Endothelial cell of umbilical vein (primary cell): ENCODE measurements at regions not wholly inside any gene's neighbourhood (a gene's known extent, or its start where the extent isn't known, plus 50 kb on each side); places are given as distances from the start of the nearest gene placed in this dataset.

Experiments used
- BruUV-seq: library from RNA; stranded (reverse); fragments of 400-500 nt; replicated peaks from 2 replicates; lab custom pipeline; 2021; lab: Mats Ljungman, UMichigan
- CTCF ChIA-PET: fragments of 300-600, 350-600 bp; sonication (Branson Sonifier 250); formaldehyde crosslinking; loops from one replicate; lab custom pipeline; 2021; ENCODE audit warnings: antibody characterized with exemption, inconsistent platforms; lab: Charles Lee
- POLR2A ChIA-PET: fragments of 300-600, 350-600 bp; sonication (Branson Sonifier 250); formaldehyde crosslinking; loops from one replicate; lab custom pipeline; 2021; ENCODE audit warnings: antibody characterized with exemption, inconsistent platforms; lab: Charles Lee
- DNase-seq: peaks from one replicate; pipeline ENCODE4 v3.0.0-alpha.2; 2011; ENCODE audit warnings: low read depth, low spot score
- FAIRE-seq: peaks from 2 replicates; lab custom pipeline; 2011; peaks lifted over from hg19 to GRCh38; lab: Jason Lieb, UNC
- H2AFZ ChIP-seq: 2 replicates; pipeline ENCODE4 v1.6.0; 2012; ENCODE audit warnings: low read depth, low read length, control low read depth, inconsistent platforms
- H3K27ac ChIP-seq: 2 replicates; pipeline ENCODE4 v1.5.1; 2011; ENCODE audit warnings: low read depth, mild to moderate bottlenecking, control low read depth, low read length, moderate library complexity; ENCODE audit not compliant: insufficient read depth
- H3K27me3 ChIP-seq, 2 experiments: 2 replicates each; pipeline versions ENCODE4 v1.6.0 to v1.6.1; 2011; ENCODE audit warnings: low read length in 2 of 2, mixed read lengths in 1 of 2; ENCODE audit not compliant: control insufficient read depth in 2 of 2, insufficient read depth in 2 of 2
- H3K36me3 ChIP-seq, 2 experiments: 2 replicates in 1 of 2; 3 replicates in 1 of 2; pipeline ENCODE4 v1.5.1; 2011; ENCODE audit warnings: low read length in 2 of 2, mild to moderate bottlenecking in 1 of 2, moderate library complexity in 1 of 2; ENCODE audit not compliant: control insufficient read depth in 2 of 2, insufficient read depth in 2 of 2; ENCODE audit errors: extremely low read depth in 1 of 2
- H3K4me1 ChIP-seq: 3 replicates; pipeline ENCODE4 v1.5.1; 2011; ENCODE audit warnings: mild to moderate bottlenecking, low read length; ENCODE audit not compliant: control insufficient read depth, insufficient read depth; ENCODE audit errors: extremely low read depth
- H3K4me2 ChIP-seq: 2 replicates; pipeline ENCODE4 v1.6.1; 2011; ENCODE audit warnings: low read length, control low read depth, mixed read lengths; ENCODE audit not compliant: insufficient read depth
- H3K4me3 ChIP-seq, 3 experiments: fragments of 200-600 bp in 1 of 3; sonication (generic), shearing (Covaris generic) in 1 of 3; replicated peaks in 1 of 3; 2 replicates each; pipeline ENCODE4 v1.5.1; 2011 to 2016; ENCODE audit warnings: control low read depth in 3 of 3, low read length in 3 of 3, mild to moderate bottlenecking in 2 of 3, inconsistent platforms in 1 of 3, low read depth in 1 of 3, moderate library complexity in 1 of 3; ENCODE audit not compliant: insufficient read depth in 1 of 3
- H3K79me2 ChIP-seq: 2 replicates; pipeline ENCODE4 v1.6.0; 2012; ENCODE audit warnings: low read length, inconsistent platforms; ENCODE audit not compliant: control insufficient read depth, insufficient read depth
- H3K9ac ChIP-seq: replicated peaks from 2 replicates; pipeline ENCODE3; 2011; ENCODE audit warnings: low read length, control low read depth; ENCODE audit not compliant: insufficient read depth; ENCODE audit errors: extremely low read depth
- H3K9me1 ChIP-seq: replicated peaks from 3 replicates; pipeline ENCODE4 v1.6.0; 2011; ENCODE audit warnings: mild to moderate bottlenecking, low read length; ENCODE audit not compliant: control insufficient read depth, insufficient read depth; ENCODE audit errors: extremely low read depth
- H3K9me3 ChIP-seq: replicated peaks from 2 replicates; pipeline ENCODE4 v1.5.1; 2012; ENCODE audit warnings: low read length, inconsistent platforms; ENCODE audit not compliant: control insufficient read depth, insufficient read depth
- H4K20me1 ChIP-seq: replicated peaks from 2 replicates; pipeline ENCODE3; 2011; ENCODE audit warnings: mild to moderate bottlenecking, low read length; ENCODE audit not compliant: control insufficient read depth, insufficient read depth; ENCODE audit errors: extremely low read depth
- EZH2 ChIP-seq: IDR thresholded peaks from 2 replicates; pipeline ENCODE4 v1.6.1; 2012; ENCODE audit warnings: borderline replicate concordance, low read depth, mild to moderate bottlenecking, moderate library complexity, low read length, inconsistent platforms; ENCODE audit not compliant: severe bottlenecking
- FOS ChIP-seq: IDR thresholded peaks from 2 replicates; pipeline ENCODE4 v1.6.1; 2011; ENCODE audit warnings: mild to moderate bottlenecking, low read length, moderate library complexity, borderline replicate concordance; ENCODE audit not compliant: insufficient read depth
- GATA2 ChIP-seq: IDR thresholded peaks from 2 replicates; pipeline ENCODE4 v1.7.0; 2011; ENCODE audit warnings: low read depth, mild to moderate bottlenecking, moderate library complexity, mixed read lengths, low read length; ENCODE audit not compliant: insufficient read length, insufficient read depth
- JUN ChIP-seq: IDR thresholded peaks from 2 replicates; pipeline ENCODE4 v1.6.1; 2011; ENCODE audit warnings: borderline replicate concordance, low read depth; ENCODE audit not compliant: insufficient read length, insufficient read depth
- MYC ChIP-seq: IDR thresholded peaks from one replicate; pipeline ENCODE4 v1.6.1; 2011; ENCODE audit warnings: mild to moderate bottlenecking, low read depth, low read length
- POLR2A ChIP-seq: IDR thresholded peaks from 2 replicates; pipeline ENCODE4 v1.6.1; 2012; ENCODE audit warnings: low read depth, mild to moderate bottlenecking, control low read depth, low read length
- POLR2AphosphoS5 ChIP-seq: IDR thresholded peaks from 2 replicates; pipeline ENCODE4 v1.6.1; 2012; ENCODE audit warnings: low read depth, mild to moderate bottlenecking, control low read depth, low read length, moderate library complexity; ENCODE audit not compliant: insufficient read depth
- dilution Hi-C: fragments of 300-500 bp; cut with MboI; formaldehyde crosslinking; loops from one replicate; pipeline ENCODE4 v1.15.0; 2019; ENCODE audit warnings: low sequenced_read_pairs; ENCODE audit not compliant: extremely low pct_ligation_motif_present
- intact Hi-C: fragments of 100-400 bp; cut with micrococcal nuclease; formaldehyde crosslinking; loops from one replicate; pipeline ENCODE4 v1.10.0; 2022
- TF ChIP-seq, protein P1 (sequence below), 2 donors: IDR thresholded peaks; 1 replicate in 1 of 2; 2 replicates in 1 of 2; pipeline ENCODE4 v1.5.1; 2011; ENCODE audit warnings: low read length in 2 of 2, mild to moderate bottlenecking in 2 of 2, moderate library complexity in 2 of 2, control low read depth in 1 of 2, inconsistent platforms in 1 of 2, low read depth in 1 of 2; ENCODE audit not compliant: insufficient read depth in 1 of 2; ENCODE audit errors: extremely low read depth in 1 of 2
- TF ChIP-seq, protein P2 (sequence below): IDR thresholded peaks from 2 replicates; pipeline ENCODE4 v1.6.1; 2011; ENCODE audit not compliant: insufficient read depth, insufficient read length

DNA sequence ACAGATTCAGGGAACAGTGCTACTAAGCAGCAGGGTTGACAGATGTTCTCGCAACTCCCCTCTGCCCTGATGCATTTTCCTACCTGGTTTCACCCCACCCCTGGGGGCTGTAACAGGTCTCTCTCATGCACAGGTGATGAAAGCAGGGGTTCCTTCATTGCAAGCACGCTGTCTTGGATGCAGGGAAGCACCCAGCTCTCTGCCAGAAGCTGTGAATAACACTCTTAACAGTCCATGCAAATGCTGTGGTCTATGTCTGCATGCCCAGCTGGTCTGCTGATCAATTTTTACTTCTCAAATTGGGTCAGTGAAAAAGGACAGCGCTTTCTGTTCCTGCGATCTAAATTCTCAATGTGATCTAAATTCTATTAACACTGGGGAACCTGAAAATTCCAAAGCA lies 246.3 kb upstream of the TSHZ3 start:
- H3K27ac ChIP-seq: no peak overlapping the region
- no peak overlapping the region for H2AFZ ChIP-seq
- DNase-seq (no peak), FAIRE-seq (no peak)
- no peak overlapping the region for H3K4me3 ChIP-seq
- no peaks in the 10 kb centered on the region for H4K20me1 ChIP-seq
- H3K36me3 ChIP-seq: no peaks in the 10 kb centered on the region
- intact Hi-C loops (no loop called here), dilution Hi-C loops (no loop called here)
- no TSS peak for BruUV-seq
- no peaks in the 10 kb centered on the region for H3K27me3 ChIP-seq
- TF ChIP-seq EZH2 (no peak), FOS (no peak), MYC (no peak)
- H3K9ac ChIP-seq: no peak overlapping the region
- no peaks in the 10 kb centered on the region for H3K4me1 ChIP-seq
- peaks cover 8% of the 10 kb centered on the region for H3K9me3 ChIP-seq
- CTCF ChIA-PET: no interaction called here
- no peaks in the 10 kb centered on the region for H3K9me1 ChIP-seq
- H3K4me2 ChIP-seq: no peak overlapping the region
- H3K79me2 ChIP-seq: no peaks in the 10 kb centered on the region
- POLR2A ChIA-PET: no interaction called here

DNA sequence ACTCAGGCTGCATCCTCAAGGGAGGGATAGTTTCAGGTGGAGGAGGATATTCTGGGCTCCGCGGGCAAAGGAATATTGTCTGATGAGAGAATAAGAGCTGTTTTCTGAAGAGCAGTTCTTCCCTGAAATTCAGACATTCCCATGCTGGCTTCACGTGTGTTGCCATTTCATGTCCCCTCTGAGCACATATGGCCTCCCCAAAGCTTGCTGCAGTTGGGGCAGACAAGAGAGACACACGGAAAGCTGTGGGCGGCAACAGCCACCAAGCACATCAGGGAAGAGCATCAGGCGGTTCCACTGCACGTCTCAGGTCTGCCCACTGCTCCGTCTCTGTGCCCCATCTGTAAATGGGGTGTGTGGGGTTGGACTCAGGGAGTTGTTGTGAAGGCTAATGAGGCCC lies 247.5 kb upstream of the TSHZ3 start:
- Histone ChIP-seq H3K79me2 (no peaks in the 10 kb centered on the region), H3K27ac (no peak overlapping the region), H3K36me3 (no peaks in the 10 kb centered on the region), H3K4me1 (no peaks in the 10 kb centered on the region), H3K4me3 (no peak overlapping the region), H2AFZ (no peak overlapping the region), H3K9me3 (peaks cover 6% of the 10 kb centered on the region), H3K4me2 (no peak overlapping the region), H3K27me3 (no peaks in the 10 kb centered on the region), H4K20me1 (no peaks in the 10 kb centered on the region), H3K9me1 (no peaks in the 10 kb centered on the region), H3K9ac (no peak overlapping the region)
- BruUV-seq: no TSS peak
- ChIA-PET POLR2A (no interaction called here), CTCF (no interaction called here)
- dilution Hi-C loops (no loop called here), intact Hi-C loops (no loop called here)
- no peak for DNase-seq
- TF ChIP-seq, protein P1, sequence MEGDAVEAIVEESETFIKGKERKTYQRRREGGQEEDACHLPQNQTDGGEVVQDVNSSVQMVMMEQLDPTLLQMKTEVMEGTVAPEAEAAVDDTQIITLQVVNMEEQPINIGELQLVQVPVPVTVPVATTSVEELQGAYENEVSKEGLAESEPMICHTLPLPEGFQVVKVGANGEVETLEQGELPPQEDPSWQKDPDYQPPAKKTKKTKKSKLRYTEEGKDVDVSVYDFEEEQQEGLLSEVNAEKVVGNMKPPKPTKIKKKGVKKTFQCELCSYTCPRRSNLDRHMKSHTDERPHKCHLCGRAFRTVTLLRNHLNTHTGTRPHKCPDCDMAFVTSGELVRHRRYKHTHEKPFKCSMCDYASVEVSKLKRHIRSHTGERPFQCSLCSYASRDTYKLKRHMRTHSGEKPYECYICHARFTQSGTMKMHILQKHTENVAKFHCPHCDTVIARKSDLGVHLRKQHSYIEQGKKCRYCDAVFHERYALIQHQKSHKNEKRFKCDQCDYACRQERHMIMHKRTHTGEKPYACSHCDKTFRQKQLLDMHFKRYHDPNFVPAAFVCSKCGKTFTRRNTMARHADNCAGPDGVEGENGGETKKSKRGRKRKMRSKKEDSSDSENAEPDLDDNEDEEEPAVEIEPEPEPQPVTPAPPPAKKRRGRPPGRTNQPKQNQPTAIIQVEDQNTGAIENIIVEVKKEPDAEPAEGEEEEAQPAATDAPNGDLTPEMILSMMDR (IDR thresholded peaks at IDR 0.05; ENCODE audit: extremely low read depth in 1 of 2, insufficient read depth in 1 of 2, low read depth in 1 of 2, low read length in 2 of 2): no peak
- TF ChIP-seq GATA2: no peak
- TF ChIP-seq JUN: no peak
- no peak for TF ChIP-seq POLR2AphosphoS5
- TF ChIP-seq EZH2: no peak
- TF ChIP-seq, protein P2, sequence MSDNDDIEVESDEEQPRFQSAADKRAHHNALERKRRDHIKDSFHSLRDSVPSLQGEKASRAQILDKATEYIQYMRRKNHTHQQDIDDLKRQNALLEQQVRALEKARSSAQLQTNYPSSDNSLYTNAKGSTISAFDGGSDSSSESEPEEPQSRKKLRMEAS: no peak
- no peak for TF ChIP-seq FOS
- TF ChIP-seq MYC: no peak
- TF ChIP-seq POLR2A: no peak
- FAIRE-seq: no peak
